ENCODE measurements at regions not wholly inside any gene's neighbourhood (a gene's known extent, or its start where the extent isn't known, plus 50 kb on each side); places are given as distances from the start of the nearest gene placed in this dataset.

GRCh38 chr13:111914241-111915103 lies 152.5 kb upstream of the SOX1 start:
- TF ChIP-seq POLR2A (IDR thresholded peaks at IDR 0.05) (no peak), EP300 (IDR thresholded peaks at IDR 0.05) (no peak), CTCF (IDR thresholded peaks at IDR 0.05) (no peak)
